DMS 273 (cell line): ENCODE measurements at regions not wholly inside any gene's neighbourhood (a gene's known extent, or its start where the extent isn't known, plus 50 kb on each side); places are given as distances from the start of the nearest gene placed in this dataset.

Experiments used
- DNase-seq: peaks from one replicate; lab custom pipeline; 2025; ENCODE audit not compliant: unreplicated experiment; lab: John Stamatoyannopoulos, UW

DNA sequence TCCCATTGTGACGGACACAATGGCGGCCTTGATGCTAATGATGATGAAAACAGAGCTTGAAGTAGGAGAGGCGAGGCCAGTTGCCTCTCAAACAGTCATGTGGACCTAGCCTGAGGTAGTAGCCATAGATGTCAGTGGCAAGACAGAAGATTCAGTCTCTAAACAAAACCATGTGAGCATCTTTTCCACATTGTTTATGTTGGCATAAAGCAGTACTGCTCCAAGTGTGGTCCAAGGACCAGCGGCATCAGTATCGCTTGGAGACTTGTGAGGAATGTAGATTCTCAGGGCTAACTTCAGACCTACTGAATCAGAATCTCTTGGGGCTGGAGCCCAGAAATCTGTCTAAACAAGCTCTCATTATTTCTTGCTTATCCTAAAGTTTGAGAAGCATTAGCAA, 312.8 kb upstream of the JAG1 start:
- DNase-seq: no peak

DNA sequence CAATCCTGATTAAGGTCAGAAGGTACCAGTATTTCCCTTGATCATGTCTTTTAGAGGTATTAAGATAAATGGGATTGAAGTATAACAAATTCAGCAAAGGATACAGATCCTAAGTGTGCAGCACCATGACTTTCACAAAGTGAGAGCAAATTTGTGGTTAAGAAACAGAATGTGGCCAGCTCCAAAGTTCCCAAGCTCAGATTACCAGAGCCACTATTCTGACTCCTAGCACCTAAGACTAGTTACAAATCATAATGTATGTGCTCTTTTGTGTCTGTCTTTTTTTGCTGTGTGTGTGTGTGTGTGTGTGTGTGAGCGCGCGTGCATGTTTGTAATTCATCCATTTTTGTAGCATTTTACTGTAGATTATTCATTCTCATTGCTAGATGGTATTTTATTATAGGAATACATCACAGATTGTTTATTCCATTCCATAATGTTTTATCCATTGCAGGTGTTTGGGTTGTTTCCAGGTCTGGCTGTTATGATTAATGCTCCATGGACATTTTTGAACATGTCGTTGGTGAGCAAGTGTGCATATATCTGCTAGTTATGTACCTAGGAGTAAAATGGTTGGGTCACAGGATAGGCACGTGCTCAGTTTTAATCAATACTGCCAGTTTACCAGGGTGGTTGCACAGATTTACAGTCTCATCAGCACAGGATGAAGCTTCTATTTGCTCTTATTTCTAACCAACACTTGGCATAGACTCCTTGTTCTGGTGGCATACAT, 314.0 kb upstream of the JAG1 start:
- no peak for DNase-seq

DNA sequence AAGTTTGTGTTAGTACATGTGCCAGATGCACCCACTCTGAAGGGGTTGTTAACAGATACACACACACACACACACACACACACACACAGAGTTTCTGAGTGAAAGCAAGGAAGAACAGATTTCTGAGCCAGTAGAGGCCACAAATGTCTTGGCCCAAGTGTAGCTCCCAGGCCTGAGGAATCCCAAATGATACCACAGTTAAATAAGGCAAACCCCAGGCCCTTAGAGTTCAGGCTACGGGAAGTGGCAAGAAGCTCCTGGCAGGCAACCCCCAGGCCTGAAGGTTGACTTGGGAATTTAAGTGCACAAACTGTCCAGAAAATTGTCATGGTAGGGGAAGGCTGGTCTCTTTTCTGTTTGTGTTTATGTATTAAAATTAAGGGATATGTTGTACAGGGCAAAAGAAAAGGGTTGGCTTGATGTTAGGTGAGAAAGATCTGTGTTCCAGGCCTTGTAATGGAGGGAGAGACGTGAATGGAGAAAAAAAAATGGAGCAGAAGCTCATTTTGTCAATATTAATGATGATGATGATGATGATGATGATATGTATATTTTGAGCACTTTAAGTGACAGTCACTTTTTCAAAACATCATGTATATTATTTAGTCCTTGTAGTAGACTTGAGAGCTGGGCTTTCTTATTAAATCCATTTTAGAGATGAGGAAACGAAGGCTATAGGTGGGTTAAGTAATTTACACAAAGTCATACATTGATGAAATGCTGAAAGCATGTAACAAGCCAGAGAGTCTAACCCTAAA, 317.0 kb upstream of the JAG1 start:
- no peak for DNase-seq

DNA sequence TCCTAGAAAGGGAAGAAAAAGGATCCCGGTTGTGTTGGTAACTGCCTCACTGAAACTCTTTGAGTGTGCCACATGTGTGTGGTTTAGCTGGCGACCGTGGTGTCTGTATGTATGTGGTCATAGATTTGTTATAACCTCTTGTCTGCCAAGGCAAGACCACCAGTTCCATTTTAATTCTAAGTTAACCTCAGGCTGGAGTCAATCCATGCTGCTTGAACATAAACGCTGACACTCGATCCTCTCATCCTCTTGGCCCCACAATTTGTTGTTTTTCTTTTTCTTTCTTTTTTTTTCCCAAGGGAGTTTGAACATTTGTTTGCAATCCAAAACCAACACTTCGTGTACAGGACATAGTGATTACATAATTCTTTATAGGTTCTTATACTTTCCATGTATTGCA, 318.9 kb upstream of the JAG1 start:
- DNase-seq: no peak

DNA sequence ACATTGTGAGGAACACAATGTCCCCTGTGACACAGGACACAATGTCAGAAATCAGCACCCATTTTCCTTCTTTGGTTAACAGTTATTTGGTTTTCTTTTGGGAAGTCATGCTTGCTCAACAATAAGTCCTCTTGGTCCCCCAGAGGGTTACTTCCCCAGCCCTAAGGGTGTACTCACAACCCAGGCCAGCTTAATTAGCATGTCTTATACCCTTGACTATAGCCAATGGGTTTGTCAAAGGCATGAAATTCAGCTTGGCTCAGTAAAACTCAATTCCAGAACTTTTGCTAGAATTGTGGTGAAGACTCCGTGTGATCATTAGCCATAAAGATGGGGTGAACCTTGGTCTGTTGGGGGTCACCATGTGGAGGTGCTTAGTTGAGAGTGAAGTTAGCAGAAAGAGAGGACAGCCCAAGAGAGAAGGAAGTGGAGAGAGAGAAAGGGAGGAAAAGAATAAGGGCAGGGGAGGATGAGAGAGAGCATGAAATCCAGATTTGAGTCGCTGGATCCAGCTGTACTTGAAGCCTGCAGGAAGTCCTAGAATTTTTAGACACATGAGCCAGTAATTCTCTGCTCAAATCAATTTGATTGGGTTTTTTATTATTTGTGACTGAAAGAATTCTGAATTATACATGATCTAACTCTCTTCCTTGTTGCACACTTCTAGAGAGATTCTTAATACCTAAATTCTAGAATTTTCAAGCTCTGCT, 321.3 kb upstream of the JAG1 start:
- no peak for DNase-seq

DNA sequence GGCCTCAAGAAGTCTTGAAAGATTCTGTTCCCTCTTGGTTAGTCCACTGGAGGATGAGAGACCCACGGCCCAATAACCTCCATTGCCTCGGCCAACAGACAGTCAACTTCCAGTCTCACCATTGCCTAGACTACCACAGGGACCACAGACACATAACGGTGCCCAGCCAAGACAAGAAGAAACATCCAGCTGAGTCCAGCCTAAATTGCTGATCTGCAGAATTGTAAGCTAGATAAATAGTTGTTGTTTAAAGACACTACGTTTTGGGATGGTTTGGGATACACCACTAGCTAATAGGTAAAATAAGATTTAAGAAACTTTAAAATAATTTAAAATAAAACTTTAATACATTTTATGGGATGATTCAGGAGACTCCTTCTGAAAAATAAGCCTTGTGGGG, 324.7 kb upstream of the JAG1 start:
- no peak for DNase-seq

DNA sequence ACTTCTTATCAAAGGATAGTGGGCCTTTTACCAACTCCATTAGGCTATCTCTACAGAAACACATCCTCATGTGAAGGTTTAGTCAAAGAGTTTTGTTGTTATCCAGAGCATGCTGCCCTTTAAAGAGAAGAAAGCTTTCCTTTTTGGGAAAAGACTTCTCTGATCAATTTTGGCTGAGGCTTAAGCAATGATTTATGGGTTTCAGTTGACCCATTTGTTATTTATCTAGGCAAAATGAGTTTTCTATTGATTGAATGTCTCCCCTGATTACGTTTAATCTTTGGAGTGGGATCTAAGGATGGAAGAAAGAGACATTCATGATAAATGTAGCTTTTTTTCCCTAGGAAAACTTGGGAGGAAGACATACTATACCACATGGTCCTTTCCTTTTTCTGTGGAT, 326.6 kb upstream of the JAG1 start:
- no peak for DNase-seq

DNA sequence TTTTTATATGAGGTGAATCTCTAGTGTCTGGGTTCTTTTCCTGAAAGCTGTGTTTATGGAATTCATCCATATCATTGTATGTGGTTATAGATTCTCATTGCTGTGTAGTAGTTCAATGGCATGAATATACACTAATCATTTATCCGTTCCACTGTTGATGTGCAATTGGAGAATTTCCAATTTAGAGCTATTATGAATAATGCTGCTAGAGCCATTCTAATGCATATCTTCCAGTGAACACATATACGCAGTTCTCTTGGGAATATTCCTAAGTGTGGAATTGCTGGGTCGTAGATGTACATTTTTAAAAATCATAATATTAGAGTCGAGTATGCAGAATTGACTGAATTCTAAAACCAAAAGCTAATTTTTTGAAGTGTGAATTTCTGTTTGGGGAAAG, 327.5 kb upstream of the JAG1 start:
- DNase-seq: no peak

DNA sequence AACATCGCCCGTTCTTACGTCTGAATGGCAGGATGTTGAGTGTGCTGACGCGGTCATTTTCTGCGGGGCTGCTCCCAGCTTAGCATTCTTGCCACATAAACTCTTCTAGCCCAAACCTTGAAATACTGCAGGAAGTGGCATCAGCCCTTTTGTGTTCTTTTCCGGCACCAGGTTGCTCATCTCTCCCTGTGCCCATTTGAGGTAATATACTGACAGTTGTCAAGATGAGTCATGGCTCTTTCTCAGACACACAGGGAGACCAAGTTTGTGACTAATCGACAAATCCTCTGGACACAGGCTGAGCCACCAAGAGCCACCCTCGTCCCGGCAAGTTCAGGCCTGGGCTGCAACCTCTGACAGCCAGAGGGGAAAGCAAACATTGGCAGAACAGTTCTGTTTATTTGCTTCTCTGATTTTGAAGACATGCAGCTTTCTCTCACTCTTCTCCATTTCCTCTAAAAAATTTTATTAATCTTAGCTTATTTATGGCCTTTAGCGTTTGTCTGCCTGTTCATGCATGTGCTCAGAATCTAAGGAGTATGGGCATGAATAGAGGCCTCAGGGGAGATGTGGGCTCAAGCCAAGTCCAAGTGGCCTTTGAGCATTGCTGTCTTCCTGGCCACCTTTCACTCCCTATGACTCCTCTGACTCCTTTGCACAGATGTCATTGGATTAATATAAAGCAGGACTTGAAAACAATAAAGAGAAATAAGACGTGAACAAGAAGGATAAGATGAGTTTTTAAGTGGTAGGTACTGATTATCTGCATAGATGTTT, 328.2 kb upstream of the JAG1 start:
- no peak for DNase-seq

DNA sequence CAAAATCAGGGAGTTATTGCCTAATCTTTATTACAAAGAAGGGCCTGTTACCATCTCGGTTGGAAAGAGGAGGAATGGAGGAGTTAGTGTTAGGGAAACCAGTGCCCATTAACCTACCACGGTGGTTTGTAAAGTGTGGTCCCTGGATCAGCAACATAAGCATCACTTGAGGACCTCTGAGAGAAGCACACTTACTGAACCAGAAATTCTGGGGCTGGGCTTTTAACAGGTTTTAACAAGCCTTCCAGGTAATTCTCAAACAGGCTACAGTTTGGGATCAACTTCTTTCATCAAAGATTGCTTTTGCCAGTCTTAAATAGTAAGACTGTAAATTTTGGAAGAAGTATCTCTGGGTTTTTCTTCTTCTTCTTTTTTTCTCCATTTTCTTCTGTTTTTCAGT, 329.5 kb upstream of the JAG1 start:
- no peak for DNase-seq

DNA sequence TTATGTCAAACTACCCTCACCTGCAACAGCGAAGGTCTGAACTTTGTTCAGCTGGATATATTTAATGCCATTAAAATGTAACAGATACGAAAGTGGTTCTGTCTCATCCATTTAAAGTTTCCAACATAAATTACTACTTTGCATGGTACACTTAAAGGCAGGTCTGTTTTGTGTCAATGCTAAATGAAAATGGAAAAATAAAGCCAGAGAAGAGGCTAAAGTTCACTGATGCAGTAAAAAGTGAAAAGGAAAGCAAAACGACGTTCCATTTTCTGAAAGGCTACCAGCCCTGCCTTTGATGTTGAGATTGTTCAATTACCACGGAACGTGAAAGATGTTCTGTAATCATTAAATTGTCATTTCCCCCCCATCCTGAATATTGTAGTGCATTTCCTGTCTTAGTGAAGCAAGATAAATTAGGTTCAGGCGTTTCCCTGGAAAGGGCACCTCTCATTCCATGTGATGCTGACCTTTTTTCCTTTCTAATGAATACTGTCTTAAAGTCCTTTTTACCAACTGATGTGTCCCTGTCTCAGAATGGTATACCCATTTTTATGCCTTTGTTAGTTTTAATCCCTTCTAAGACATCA, 334.7 kb upstream of the JAG1 start:
- DNase-seq: no peak

DNA sequence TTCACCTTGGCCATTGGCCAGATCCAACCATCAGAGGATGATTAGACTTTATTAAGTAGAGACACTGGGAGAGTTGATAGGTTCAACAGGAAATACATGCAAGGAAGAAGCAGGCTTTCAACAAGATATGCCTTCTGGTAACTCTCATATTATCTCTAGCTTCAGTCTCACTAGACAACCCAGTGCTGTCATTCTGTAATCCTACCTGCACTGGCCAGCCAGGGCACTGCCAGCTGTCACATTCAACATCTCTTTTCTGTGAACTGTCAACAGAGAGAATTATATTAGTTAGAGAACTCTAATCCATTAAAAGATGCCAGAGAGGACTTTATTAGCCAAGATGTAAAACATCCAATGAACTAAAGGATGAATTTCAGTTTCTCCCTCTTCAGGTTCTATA, 337.9 kb upstream of the JAG1 start:
- no peak for DNase-seq

DNA sequence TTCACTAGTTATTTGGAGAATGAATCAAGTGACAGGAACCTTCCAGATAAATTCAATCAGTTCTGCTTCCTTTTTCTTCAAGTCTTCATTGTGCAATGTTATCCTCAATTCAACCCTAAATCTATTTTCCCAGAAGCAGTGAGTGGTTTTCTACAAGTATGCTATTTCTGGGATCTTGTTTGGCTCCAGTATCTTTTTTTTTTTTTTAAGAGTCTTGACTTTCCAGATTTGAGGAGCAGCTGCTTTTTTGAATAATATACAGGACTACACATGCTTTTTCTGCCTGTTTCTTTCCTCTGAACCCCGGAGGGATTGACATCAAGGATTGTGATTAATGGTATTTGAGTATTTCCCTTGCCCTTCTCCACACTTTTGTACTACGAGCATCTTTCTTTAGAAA, 339.2 kb upstream of the JAG1 start:
- no peak for DNase-seq

DNA sequence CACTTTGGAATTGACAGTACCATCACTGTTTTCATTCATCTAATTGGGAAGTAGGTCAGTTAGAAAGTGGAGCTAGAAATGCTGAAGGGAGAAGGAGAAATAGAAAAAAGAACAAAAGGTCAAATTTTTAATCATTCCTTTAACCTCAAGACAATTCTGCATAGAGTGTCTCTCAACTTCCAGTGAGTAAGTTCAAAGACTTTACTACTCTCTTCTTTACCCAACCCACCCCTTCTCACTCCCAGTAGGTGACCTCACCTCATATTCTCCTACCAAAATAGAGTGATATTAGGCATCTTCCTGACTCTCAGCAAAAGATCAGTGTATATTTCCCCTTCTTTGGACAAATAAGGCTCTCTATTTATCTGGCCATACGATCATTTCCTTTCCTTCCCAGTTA, 340.0 kb upstream of the JAG1 start:
- DNase-seq: no peak

DNA sequence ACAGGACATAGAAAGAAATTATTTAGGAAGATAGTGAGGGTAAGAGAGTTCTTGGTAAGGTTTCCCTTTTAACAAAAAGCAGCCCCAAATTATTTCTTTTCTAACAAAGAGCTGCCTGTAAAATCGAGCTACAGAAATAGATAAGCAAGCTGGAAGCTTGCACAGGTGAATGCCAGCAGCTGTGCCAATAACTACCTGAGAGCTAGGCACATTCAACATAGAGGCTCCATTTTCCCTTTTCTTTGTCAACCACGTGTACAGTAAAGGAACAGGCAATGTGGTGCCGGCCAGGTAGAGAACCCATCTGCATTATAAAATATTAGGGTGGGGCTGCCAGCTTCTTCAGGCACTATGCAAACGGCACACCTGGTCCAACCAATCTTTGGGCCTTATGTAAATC, 341.6 kb upstream of the JAG1 start:
- no peak for DNase-seq

DNA sequence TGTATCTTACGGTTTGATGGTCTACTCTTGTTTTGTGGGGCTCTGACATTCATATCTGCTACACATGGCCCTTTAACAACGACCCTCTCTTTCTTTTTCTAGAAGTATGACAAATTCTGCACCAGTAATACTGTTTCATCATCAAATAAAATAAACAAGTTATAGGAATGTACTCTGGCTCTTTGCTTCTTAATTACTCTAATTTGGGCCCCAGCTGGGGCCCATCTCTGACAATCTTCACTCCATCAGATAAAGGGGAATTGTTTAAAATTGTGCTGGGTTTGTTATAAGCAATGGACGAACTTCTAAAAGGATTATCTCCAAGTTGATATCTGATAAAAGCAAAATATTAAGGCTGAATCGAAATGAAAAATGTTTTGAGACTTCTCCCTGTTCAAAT, 343.6 kb upstream of the JAG1 start:
- DNase-seq: no peak

DNA sequence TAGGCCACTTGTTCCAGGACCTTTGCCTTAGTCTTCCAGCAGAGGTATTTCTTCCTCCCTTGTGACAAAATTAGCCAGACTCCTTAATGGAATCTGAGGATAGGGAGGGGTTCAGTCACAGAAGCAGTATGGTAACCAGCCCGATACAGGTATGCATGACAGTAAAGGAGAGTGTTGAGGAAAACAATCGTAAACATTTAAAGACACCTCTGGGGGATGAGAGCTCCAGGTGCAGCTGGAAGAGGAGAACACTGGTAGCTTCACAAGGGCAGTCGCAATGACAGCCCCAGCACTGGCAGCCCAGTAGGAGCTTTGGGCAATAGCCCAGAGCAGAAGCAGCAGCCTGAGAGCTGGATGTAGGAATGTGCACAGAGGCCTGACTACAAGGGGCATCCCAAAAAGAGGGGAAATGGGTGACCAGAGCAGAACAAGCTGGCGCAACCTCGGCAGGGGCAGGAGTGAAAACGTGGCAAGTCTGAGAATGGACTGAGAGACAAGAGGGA, 344.9 kb upstream of the JAG1 start:
- no peak for DNase-seq

DNA sequence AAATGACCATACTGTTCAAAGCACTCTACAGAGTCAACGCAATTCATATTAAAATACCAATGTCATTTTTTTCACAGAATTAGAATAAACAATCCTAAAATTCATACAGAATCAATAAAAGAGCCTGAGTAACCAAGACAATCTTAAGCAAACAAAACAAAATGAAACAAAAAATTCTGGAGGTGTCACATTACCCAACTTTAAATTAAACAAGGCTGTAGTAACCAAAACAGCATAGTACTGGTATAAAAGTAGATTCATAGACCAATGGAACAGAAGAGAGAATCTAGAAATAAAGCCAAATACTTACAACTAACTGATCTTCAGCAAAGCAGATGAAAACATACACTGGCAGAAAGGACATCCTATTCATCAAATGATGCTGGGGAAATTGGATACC, 346.9 kb upstream of the JAG1 start:
- DNase-seq: no peak

DNA sequence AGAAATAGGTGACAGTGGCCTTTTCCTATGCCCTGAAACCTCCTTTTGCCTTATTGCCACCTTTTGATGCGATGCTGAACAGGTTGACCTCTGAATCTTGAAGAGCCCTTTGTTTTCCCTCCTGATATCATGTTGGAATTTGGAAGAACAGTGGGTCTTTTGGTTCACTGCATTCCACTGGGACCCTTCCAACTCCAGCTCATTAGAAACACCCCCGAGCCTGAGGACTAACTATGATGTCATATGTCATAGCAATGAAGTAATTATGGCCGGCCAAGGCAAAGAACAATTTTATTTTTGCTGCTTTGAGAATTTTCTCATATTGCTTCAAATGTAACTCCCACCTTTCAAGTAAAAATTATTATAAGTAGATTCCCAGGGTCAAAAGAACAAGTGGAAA, 353.4 kb upstream of the JAG1 start:
- DNase-seq: no peak

DNA sequence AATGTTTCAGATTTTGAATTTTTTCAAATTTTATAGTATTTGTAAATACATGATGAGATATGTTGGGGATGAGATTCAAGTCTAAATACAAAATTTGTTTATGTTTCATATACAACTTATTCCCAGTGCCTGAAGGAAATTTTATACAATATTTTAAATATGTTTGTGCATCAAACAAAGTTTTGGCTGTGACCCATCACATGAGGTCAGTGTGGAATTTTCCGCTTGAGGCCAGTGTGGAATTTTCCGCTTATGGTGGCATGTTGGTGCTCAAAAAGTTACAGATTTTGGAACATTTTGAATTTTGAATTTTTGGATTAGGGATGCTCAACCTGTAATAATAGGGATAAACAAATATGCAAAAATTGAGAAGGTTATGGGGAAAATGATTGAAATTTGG, 356.6 kb upstream of the JAG1 start:
- DNase-seq: no peak

DNA sequence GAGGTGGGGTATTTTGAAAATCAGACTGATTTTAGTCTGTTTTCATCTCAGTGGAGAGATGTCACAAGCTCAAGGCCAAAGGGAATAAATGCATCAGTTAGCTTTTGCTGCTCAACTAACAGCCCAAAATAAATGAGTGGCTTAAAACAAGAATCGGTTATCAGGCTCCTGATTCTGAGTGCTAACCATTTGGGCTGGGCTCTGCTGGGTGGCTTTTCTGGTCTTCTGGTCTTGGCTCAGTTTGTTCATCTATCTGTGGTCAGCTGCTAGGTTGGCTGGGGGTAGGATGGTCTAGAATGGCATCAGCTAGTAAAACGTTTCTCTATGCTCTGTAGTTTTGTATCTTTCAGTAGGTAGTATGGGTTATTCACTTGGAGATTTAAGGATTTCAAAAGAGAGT, 357.5 kb upstream of the JAG1 start:
- no peak for DNase-seq
